ENCODE measurements at regions not wholly inside any gene's neighbourhood (a gene's known extent, or its start where the extent isn't known, plus 50 kb on each side); places are given as distances from the start of the nearest gene placed in this dataset.

GRCh38 chr3:170772175-170772574 lies 97.8 kb downstream of the RPL22L1 start:
- no peak for DNase-seq
- TF ChIP-seq, protein P1, sequence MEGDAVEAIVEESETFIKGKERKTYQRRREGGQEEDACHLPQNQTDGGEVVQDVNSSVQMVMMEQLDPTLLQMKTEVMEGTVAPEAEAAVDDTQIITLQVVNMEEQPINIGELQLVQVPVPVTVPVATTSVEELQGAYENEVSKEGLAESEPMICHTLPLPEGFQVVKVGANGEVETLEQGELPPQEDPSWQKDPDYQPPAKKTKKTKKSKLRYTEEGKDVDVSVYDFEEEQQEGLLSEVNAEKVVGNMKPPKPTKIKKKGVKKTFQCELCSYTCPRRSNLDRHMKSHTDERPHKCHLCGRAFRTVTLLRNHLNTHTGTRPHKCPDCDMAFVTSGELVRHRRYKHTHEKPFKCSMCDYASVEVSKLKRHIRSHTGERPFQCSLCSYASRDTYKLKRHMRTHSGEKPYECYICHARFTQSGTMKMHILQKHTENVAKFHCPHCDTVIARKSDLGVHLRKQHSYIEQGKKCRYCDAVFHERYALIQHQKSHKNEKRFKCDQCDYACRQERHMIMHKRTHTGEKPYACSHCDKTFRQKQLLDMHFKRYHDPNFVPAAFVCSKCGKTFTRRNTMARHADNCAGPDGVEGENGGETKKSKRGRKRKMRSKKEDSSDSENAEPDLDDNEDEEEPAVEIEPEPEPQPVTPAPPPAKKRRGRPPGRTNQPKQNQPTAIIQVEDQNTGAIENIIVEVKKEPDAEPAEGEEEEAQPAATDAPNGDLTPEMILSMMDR (IDR thresholded peaks at IDR 0.05), result no peak

GRCh38 chr3:170768334-170768801 lies 101.6 kb downstream of the RPL22L1 start:
- DNase-seq, result no peak
- no peaks in the 10 kb centered on the region for H3K9me3 ChIP-seq
- TF ChIP-seq, protein P1 (IDR thresholded peaks at IDR 0.05), result no peak

More at GRCh38 chr3:170772175-170772574, 97.8 kb downstream of the RPL22L1 start:
- H3K9me3 ChIP-seq, result no peaks in the 10 kb centered on the region
- H3K4me1 ChIP-seq, result no peaks in the 10 kb centered on the region
- H3K27ac ChIP-seq, result no peak overlapping the region
- H3K27me3 ChIP-seq, result no peaks in the 10 kb centered on the region
- intact Hi-C loops (cut with DNase I), result no loop called here
- ATAC-seq, result no peak
- H3K36me3 ChIP-seq, result no peaks in the 10 kb centered on the region
- no peak overlapping the region for H3K4me3 ChIP-seq

GRCh38 chr3:170767576-170767941 lies 102.4 kb downstream of the RPL22L1 start:
- TF ChIP-seq, protein P1 (IDR thresholded peaks at IDR 0.05), result no peak
- DNase-seq (no peak), ATAC-seq (no peak)
- intact Hi-C loops (cut with DNase I), result no loop called here
- no peaks in the 10 kb centered on the region for H3K27me3 ChIP-seq
- no peaks in the 10 kb centered on the region for H3K36me3 ChIP-seq
- H3K27ac ChIP-seq, result no peak overlapping the region
- H3K4me3 ChIP-seq, result no peak overlapping the region
- no peaks in the 10 kb centered on the region for H3K9me3 ChIP-seq
- H3K4me1 ChIP-seq, result no peaks in the 10 kb centered on the region

More at GRCh38 chr3:170768334-170768801, 101.6 kb downstream of the RPL22L1 start:
- no peak overlapping the region for H3K4me3 ChIP-seq
- H3K36me3 ChIP-seq, result no peaks in the 10 kb centered on the region
- no peak overlapping the region for H3K27ac ChIP-seq
- intact Hi-C loops (cut with DNase I), result no loop called here
- no peaks in the 10 kb centered on the region for H3K4me1 ChIP-seq
- no peaks in the 10 kb centered on the region for H3K27me3 ChIP-seq
- peak; percentile 26 for ATAC-seq

DNA sequence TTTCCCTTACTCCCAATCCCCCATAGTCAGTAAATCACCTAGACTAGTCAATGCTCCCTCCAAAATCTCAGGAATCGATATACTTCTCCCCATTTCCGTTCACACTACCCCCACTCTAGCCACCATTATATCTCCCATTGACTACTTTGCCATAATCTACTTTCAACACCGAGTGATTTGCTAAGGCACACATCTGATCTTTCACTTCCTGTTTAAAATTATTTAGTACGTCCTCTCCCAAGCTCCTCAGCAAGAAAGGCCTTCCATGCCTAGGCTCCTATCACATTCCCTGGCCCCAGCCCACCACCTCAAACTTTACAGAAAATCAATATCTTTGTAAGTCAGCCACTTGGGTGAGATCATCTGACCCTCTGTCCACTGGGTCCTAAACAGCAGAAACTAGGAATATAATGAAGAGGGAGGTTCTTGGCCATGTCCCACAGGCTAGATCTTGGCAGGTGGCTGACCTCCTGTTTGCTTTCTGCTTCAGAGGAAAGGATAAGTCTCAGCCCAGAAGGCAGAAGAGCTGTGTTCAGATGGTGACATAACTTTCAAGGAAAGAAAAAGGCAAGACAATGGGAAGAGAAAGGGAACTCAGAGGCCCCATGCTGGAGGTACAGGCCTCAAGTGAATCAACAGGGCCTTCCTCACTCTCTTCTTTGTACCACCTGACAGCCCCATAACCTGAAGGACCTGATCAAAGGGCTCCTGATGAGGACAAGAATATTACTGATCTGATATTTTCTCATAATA lies 103.0 kb downstream of the RPL22L1 start:
- Histone ChIP-seq H3K9me3 (no peaks in the 10 kb centered on the region), H3K27me3 (no peaks in the 10 kb centered on the region), H3K4me3 (no peak overlapping the region), H3K4me1 (no peaks in the 10 kb centered on the region), H3K27ac (no peak overlapping the region), H3K36me3 (no peaks in the 10 kb centered on the region)
- ATAC-seq, result no peak
- TF ChIP-seq, protein P1 (IDR thresholded peaks at IDR 0.05), result no peak
- intact Hi-C loops (cut with DNase I), result no loop called here
- no peak for DNase-seq

GRCh38 chr3:170766253-170766652 lies 103.7 kb downstream of the RPL22L1 start:
- ATAC-seq, result no peak
- TF ChIP-seq, protein P1 (IDR thresholded peaks at IDR 0.05), result no peak
- DNase-seq, result no peak
- Histone ChIP-seq H3K9me3 (no peaks in the 10 kb centered on the region), H3K4me1 (no peaks in the 10 kb centered on the region), H3K36me3 (no peaks in the 10 kb centered on the region), H3K27ac (no peak overlapping the region), H3K27me3 (no peaks in the 10 kb centered on the region), H3K4me3 (no peak overlapping the region)
- intact Hi-C loops (cut with DNase I), result no loop called here
